ENCODE measurements at regions not wholly inside any gene's neighbourhood (a gene's known extent, or its start where the extent isn't known, plus 50 kb on each side); places are given as distances from the start of the nearest gene placed in this dataset.

- DNase-seq (ENCODE audit: low spot score) (no peak), ATAC-seq (no peak)
- Histone ChIP-seq H2AFZ (no peak overlapping the region), H3K4me1 (ENCODE audit: insufficient read depth) (no peaks in the 10 kb centered on the region), H3K4me3 (no peak overlapping the region), H3F3A (replicated peaks; ENCODE audit: low read depth) (no peaks in the 10 kb centered on the region), H3K79me2 (replicated peaks; ENCODE audit: insufficient read depth) (no peaks in the 10 kb centered on the region), H4K20me1 (replicated peaks; ENCODE audit: insufficient read depth) (no peaks in the 10 kb centered on the region), H3K4me2 (no peak overlapping the region), H3K36me3 (ENCODE audit: insufficient read depth) (no peaks in the 10 kb centered on the region), H3K27ac (ENCODE audit: low read depth) (no peak overlapping the region), H3K9me2 (ENCODE audit: insufficient read depth) (no peaks in the 10 kb centered on the region), H3K27me3 (ENCODE audit: insufficient read depth) (no peaks in the 10 kb centered on the region)
- Mint-ChIP-seq H3K27ac (no peak overlapping the region), H3K4me3 (no peak overlapping the region), H3K27me3 (ENCODE audit: insufficient read depth, low read depth, poor library complexity) (peaks cover 2% of the 10 kb centered on the region), H3K9me3 (no peaks in the 10 kb centered on the region), H3K4me1 (0 out of 3 replicates have a peak, but pooled peaks cover 2% of the 10 kb centered on the region), H3K36me3 (ENCODE audit: low read depth) (no peaks in the 10 kb centered on the region)
- no peak for TF ChIP-seq JUNB (IDR thresholded peaks at IDR 0.05; ENCODE audit: unreplicated experiment)
- TF ChIP-seq, protein P1, sequence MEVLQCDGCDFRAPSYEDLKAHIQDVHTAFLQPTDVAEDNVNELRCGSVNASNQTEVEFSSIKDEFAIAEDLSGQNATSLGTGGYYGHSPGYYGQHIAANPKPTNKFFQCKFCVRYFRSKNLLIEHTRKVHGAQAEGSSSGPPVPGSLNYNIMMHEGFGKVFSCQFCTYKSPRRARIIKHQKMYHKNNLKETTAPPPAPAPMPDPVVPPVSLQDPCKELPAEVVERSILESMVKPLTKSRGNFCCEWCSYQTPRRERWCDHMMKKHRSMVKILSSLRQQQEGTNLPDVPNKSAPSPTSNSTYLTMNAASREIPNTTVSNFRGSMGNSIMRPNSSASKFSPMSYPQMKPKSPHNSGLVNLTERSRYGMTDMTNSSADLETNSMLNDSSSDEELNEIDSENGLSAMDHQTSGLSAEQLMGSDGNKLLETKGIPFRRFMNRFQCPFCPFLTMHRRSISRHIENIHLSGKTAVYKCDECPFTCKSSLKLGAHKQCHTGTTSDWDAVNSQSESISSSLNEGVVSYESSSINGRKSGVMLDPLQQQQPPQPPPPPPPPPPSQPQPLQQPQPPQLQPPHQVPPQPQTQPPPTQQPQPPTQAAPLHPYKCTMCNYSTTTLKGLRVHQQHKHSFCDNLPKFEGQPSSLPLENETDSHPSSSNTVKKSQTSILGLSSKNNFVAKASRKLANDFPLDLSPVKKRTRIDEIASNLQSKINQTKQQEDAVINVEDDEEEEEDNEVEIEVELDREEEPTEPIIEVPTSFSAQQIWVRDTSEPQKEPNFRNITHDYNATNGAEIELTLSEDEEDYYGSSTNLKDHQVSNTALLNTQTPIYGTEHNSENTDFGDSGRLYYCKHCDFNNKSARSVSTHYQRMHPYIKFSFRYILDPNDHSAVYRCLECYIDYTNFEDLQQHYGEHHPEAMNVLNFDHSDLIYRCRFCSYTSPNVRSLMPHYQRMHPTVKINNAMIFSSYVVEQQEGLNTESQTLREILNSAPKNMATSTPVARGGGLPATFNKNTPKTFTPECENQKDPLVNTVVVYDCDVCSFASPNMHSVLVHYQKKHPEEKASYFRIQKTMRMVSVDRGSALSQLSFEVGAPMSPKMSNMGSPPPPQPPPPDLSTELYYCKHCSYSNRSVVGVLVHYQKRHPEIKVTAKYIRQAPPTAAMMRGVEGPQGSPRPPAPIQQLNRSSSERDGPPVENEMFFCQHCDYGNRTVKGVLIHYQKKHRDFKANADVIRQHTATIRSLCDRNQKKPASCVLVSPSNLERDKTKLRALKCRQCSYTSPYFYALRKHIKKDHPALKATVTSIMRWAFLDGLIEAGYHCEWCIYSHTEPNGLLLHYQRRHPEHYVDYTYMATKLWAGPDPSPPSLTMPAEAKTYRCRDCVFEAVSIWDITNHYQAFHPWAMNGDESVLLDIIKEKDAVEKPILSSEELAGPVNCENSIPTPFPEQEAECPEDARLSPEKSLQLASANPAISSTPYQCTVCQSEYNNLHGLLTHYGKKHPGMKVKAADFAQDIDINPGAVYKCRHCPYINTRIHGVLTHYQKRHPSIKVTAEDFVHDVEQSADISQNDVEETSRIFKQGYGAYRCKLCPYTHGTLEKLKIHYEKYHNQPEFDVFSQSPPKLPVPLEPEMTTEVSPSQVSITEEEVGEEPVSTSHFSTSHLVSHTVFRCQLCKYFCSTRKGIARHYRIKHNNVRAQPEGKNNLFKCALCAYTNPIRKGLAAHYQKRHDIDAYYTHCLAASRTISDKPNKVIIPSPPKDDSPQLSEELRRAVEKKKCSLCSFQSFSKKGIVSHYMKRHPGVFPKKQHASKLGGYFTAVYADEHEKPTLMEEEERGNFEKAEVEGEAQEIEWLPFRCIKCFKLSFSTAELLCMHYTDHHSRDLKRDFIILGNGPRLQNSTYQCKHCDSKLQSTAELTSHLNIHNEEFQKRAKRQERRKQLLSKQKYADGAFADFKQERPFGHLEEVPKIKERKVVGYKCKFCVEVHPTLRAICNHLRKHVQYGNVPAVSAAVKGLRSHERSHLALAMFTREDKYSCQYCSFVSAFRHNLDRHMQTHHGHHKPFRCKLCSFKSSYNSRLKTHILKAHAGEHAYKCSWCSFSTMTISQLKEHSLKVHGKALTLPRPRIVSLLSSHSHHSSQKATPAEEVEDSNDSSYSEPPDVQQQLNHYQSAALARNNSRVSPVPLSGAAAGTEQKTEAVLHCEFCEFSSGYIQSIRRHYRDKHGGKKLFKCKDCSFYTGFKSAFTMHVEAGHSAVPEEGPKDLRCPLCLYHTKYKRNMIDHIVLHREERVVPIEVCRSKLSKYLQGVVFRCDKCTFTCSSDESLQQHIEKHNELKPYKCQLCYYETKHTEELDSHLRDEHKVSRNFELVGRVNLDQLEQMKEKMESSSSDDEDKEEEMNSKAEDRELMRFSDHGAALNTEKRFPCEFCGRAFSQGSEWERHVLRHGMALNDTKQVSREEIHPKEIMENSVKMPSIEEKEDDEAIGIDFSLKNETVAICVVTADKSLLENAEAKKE (CRISPR knock-in tag; IDR thresholded peaks at IDR 0.05): no peak
- no peak for TF ChIP-seq EZH2 (IDR thresholded peaks at IDR 0.05; ENCODE audit: low read depth, unreplicated experiment)
These were observed 484.4 kb upstream of the ADAMTS9 start for GRCh38 chr3:65172209-65172608.

DNA sequence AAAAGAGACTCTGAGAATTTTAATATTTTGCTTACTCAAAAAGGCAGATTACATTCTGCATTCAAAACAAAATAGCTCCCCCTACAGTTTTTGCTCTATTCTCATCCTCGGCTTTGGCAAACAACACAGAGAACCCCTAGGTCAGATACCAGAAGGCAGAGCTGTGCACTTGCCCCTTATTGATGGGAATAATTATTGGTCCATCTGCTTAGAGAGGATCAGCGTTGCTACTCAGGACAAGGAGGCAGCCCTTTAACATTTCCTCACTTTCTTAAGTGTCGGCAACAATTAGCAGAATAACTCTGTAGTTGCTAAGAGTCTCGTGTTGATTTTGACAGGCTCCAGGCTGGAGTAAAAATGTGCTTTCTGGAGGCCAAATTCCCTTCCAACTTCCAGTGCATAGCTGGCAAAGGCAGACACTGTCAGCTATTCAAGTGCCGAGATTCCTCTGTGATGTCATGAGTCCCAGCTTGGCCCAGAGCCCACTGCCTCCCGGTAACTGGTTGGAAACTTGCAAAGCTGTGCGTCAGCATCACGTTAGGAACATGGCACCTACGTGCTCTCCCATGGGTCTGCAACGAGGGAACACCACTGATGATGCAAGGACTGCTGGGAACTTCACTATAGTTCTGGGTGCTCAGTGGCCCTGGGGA lies 482.7 kb upstream of the ADAMTS9 start:
- H2AFZ ChIP-seq: no peak overlapping the region; the same call in 1 of the 2 replicates
- TF ChIP-seq EZH2 (IDR thresholded peaks at IDR 0.05; ENCODE audit: low read depth, unreplicated experiment): no peak
- TF ChIP-seq, protein P2, sequence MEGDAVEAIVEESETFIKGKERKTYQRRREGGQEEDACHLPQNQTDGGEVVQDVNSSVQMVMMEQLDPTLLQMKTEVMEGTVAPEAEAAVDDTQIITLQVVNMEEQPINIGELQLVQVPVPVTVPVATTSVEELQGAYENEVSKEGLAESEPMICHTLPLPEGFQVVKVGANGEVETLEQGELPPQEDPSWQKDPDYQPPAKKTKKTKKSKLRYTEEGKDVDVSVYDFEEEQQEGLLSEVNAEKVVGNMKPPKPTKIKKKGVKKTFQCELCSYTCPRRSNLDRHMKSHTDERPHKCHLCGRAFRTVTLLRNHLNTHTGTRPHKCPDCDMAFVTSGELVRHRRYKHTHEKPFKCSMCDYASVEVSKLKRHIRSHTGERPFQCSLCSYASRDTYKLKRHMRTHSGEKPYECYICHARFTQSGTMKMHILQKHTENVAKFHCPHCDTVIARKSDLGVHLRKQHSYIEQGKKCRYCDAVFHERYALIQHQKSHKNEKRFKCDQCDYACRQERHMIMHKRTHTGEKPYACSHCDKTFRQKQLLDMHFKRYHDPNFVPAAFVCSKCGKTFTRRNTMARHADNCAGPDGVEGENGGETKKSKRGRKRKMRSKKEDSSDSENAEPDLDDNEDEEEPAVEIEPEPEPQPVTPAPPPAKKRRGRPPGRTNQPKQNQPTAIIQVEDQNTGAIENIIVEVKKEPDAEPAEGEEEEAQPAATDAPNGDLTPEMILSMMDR (conservative IDR thresholded peaks at IDR 0.05; ENCODE audit: low read depth in 2 of 2): peak; percentile 64 to 78
- TF ChIP-seq ETS1 (IDR thresholded peaks at IDR 0.05): no peak
- no peak for TF ChIP-seq CREB1 (CRISPR knock-in tag; IDR thresholded peaks at IDR 0.05; ENCODE audit: low read depth)
- no peak for TF ChIP-seq ZNF331 (CRISPR knock-in tag; IDR thresholded peaks at IDR 0.05; ENCODE audit: low read depth)
- no peak for TF ChIP-seq NANOG (IDR thresholded peaks at IDR 0.05; ENCODE audit: borderline replicate concordance)
- H3K9me2 ChIP-seq (ENCODE audit: insufficient read depth): no peaks in the 10 kb centered on the region
- DNase-seq (ENCODE audit: low spot score): peak; percentile 62
- H3K27ac Mint-ChIP-seq: no peak overlapping the region
- H3K79me2 ChIP-seq (replicated peaks; ENCODE audit: insufficient read depth): no peaks in the 10 kb centered on the region
- no peak overlapping the region for H3K4me2 ChIP-seq
- H3K36me3 ChIP-seq (ENCODE audit: insufficient read depth): no peaks in the 10 kb centered on the region
- H3F3A ChIP-seq (replicated peaks; ENCODE audit: low read depth): no peaks in the 10 kb centered on the region
- no peaks in the 10 kb centered on the region for H3K36me3 Mint-ChIP-seq (ENCODE audit: low read depth)
- no peaks in the 10 kb centered on the region for H3K4me1 ChIP-seq (ENCODE audit: insufficient read depth)
- H3K27me3 ChIP-seq (ENCODE audit: insufficient read depth): no peaks in the 10 kb centered on the region
- H3K4me3 ChIP-seq: no peak overlapping the region
- peaks cover 2% of the 10 kb centered on the region for H3K27me3 Mint-ChIP-seq (ENCODE audit: insufficient read depth, low read depth, poor library complexity)
- no peak overlapping the region; the same call in 2 of the 3 replicates for H3K4me3 Mint-ChIP-seq
- no peak overlapping the region for H3K27ac ChIP-seq (ENCODE audit: low read depth)
- no peaks in the 10 kb centered on the region for H3K9me3 Mint-ChIP-seq
- peak; percentile 75 for ATAC-seq
- H3K4me1 Mint-ChIP-seq: peaks cover 4% of the 10 kb centered on the region; the same call in 2 of the 3 replicates
- no peaks in the 10 kb centered on the region for H4K20me1 ChIP-seq (replicated peaks; ENCODE audit: insufficient read depth)
